ENCODE measurements at regions not wholly inside any gene's neighbourhood (a gene's known extent, or its start where the extent isn't known, plus 50 kb on each side); places are given as distances from the start of the nearest gene placed in this dataset.

DNA sequence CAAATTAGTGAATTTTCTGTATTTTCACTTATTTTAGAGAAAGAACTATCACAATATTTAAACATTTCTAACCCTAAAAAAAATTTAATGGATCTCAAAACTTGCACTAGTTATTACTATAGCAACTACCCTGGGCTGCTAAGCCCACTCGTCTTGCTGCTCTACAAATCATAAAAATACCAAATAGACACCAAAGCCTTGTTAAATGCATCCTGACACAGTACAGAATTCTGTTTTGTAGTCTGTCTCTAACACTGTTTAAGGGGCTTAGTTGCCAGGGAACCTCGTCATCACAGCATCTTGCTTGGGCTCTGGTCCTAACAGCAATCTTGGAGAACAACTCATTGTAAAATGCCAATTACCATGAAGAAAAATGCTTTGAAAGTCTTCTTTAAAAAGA lies 56.9 kb upstream of the MBOAT1 start (continued):
- TF ChIP-seq NANOG (IDR thresholded peaks at IDR 0.05; ENCODE audit: borderline replicate concordance) = no peak
- TF ChIP-seq, protein P1, sequence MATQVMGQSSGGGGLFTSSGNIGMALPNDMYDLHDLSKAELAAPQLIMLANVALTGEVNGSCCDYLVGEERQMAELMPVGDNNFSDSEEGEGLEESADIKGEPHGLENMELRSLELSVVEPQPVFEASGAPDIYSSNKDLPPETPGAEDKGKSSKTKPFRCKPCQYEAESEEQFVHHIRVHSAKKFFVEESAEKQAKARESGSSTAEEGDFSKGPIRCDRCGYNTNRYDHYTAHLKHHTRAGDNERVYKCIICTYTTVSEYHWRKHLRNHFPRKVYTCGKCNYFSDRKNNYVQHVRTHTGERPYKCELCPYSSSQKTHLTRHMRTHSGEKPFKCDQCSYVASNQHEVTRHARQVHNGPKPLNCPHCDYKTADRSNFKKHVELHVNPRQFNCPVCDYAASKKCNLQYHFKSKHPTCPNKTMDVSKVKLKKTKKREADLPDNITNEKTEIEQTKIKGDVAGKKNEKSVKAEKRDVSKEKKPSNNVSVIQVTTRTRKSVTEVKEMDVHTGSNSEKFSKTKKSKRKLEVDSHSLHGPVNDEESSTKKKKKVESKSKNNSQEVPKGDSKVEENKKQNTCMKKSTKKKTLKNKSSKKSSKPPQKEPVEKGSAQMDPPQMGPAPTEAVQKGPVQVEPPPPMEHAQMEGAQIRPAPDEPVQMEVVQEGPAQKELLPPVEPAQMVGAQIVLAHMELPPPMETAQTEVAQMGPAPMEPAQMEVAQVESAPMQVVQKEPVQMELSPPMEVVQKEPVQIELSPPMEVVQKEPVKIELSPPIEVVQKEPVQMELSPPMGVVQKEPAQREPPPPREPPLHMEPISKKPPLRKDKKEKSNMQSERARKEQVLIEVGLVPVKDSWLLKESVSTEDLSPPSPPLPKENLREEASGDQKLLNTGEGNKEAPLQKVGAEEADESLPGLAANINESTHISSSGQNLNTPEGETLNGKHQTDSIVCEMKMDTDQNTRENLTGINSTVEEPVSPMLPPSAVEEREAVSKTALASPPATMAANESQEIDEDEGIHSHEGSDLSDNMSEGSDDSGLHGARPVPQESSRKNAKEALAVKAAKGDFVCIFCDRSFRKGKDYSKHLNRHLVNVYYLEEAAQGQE (IDR thresholded peaks at IDR 0.05; ENCODE audit: unreplicated experiment) = no peak
- no peak for TF ChIP-seq EZH2phosphoT487 (IDR thresholded peaks at IDR 0.05; ENCODE audit: unreplicated experiment)
- TF ChIP-seq ZNF331 (CRISPR knock-in tag; IDR thresholded peaks at IDR 0.05; ENCODE audit: low read depth) = no peak
- no peak for TF ChIP-seq CREB1 (CRISPR knock-in tag; IDR thresholded peaks at IDR 0.05; ENCODE audit: low read depth)
- TF ChIP-seq, protein P2, sequence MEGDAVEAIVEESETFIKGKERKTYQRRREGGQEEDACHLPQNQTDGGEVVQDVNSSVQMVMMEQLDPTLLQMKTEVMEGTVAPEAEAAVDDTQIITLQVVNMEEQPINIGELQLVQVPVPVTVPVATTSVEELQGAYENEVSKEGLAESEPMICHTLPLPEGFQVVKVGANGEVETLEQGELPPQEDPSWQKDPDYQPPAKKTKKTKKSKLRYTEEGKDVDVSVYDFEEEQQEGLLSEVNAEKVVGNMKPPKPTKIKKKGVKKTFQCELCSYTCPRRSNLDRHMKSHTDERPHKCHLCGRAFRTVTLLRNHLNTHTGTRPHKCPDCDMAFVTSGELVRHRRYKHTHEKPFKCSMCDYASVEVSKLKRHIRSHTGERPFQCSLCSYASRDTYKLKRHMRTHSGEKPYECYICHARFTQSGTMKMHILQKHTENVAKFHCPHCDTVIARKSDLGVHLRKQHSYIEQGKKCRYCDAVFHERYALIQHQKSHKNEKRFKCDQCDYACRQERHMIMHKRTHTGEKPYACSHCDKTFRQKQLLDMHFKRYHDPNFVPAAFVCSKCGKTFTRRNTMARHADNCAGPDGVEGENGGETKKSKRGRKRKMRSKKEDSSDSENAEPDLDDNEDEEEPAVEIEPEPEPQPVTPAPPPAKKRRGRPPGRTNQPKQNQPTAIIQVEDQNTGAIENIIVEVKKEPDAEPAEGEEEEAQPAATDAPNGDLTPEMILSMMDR (conservative IDR thresholded peaks at IDR 0.05; ENCODE audit: low read depth in 2 of 2) = no peak
- no peak for TF ChIP-seq STAT1 (IDR thresholded peaks at IDR 0.05; ENCODE audit: unreplicated experiment)
- TF ChIP-seq ZNF114 (CRISPR knock-in tag; IDR thresholded peaks at IDR 0.05) = no peak
- TF ChIP-seq JUNB (IDR thresholded peaks at IDR 0.05; ENCODE audit: unreplicated experiment) = no peak

DNA sequence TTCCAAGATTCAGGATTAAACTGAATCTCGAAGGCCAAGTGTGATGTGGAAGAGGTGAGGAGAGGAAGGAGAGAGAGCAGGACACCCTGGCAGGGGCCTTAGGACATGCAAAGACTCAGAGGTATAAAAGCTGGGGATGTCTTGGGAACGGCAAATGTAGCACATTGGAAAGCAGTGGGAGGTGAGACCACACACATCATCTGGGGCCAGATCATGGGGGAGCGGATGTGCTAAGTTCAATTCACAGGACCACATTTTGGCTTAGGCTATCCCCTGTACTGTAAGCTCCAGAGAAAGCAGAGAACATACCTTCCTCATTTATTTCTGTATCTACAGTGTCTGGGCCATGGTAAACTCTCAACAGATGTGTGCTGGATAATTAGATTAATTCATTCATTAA lies 59.5 kb upstream of the MBOAT1 start:
- Mint-ChIP-seq H3K4me1 (peaks cover 4% of the 10 kb centered on the region; the same call in 2 of the 3 replicates), H3K9me3 (no peaks in the 10 kb centered on the region), H3K27me3 (ENCODE audit: insufficient read depth, low read depth, poor library complexity) (peaks cover 2% of the 10 kb centered on the region), H3K36me3 (ENCODE audit: low read depth) (no peaks in the 10 kb centered on the region), H3K27ac (no peak overlapping the region), H3K4me3 (no peak overlapping the region)
- H3K4me1 ChIP-seq (ENCODE audit: insufficient read depth) = no peaks in the 10 kb centered on the region
- no peak for ATAC-seq
- H3K27ac ChIP-seq (ENCODE audit: low read depth) = no peak overlapping the region
- no peak for DNase-seq (ENCODE audit: low spot score)
- no peak overlapping the region for H3K4me3 ChIP-seq
- H3K4me2 ChIP-seq = no peak overlapping the region
- no peaks in the 10 kb centered on the region for H3K79me2 ChIP-seq (replicated peaks; ENCODE audit: insufficient read depth)
- H2AFZ ChIP-seq = no peak overlapping the region
- H4K20me1 ChIP-seq (replicated peaks; ENCODE audit: insufficient read depth) = no peaks in the 10 kb centered on the region
- no peaks in the 10 kb centered on the region for H3K36me3 ChIP-seq (ENCODE audit: insufficient read depth)
- H3K9me2 ChIP-seq (ENCODE audit: insufficient read depth) = peaks cover 10% of the 10 kb centered on the region; the same call in 1 of the 2 replicates
- no peaks in the 10 kb centered on the region for H3F3A ChIP-seq (replicated peaks; ENCODE audit: low read depth)
- no peaks in the 10 kb centered on the region for H3K27me3 ChIP-seq (ENCODE audit: insufficient read depth)
- TF ChIP-seq, protein P3, sequence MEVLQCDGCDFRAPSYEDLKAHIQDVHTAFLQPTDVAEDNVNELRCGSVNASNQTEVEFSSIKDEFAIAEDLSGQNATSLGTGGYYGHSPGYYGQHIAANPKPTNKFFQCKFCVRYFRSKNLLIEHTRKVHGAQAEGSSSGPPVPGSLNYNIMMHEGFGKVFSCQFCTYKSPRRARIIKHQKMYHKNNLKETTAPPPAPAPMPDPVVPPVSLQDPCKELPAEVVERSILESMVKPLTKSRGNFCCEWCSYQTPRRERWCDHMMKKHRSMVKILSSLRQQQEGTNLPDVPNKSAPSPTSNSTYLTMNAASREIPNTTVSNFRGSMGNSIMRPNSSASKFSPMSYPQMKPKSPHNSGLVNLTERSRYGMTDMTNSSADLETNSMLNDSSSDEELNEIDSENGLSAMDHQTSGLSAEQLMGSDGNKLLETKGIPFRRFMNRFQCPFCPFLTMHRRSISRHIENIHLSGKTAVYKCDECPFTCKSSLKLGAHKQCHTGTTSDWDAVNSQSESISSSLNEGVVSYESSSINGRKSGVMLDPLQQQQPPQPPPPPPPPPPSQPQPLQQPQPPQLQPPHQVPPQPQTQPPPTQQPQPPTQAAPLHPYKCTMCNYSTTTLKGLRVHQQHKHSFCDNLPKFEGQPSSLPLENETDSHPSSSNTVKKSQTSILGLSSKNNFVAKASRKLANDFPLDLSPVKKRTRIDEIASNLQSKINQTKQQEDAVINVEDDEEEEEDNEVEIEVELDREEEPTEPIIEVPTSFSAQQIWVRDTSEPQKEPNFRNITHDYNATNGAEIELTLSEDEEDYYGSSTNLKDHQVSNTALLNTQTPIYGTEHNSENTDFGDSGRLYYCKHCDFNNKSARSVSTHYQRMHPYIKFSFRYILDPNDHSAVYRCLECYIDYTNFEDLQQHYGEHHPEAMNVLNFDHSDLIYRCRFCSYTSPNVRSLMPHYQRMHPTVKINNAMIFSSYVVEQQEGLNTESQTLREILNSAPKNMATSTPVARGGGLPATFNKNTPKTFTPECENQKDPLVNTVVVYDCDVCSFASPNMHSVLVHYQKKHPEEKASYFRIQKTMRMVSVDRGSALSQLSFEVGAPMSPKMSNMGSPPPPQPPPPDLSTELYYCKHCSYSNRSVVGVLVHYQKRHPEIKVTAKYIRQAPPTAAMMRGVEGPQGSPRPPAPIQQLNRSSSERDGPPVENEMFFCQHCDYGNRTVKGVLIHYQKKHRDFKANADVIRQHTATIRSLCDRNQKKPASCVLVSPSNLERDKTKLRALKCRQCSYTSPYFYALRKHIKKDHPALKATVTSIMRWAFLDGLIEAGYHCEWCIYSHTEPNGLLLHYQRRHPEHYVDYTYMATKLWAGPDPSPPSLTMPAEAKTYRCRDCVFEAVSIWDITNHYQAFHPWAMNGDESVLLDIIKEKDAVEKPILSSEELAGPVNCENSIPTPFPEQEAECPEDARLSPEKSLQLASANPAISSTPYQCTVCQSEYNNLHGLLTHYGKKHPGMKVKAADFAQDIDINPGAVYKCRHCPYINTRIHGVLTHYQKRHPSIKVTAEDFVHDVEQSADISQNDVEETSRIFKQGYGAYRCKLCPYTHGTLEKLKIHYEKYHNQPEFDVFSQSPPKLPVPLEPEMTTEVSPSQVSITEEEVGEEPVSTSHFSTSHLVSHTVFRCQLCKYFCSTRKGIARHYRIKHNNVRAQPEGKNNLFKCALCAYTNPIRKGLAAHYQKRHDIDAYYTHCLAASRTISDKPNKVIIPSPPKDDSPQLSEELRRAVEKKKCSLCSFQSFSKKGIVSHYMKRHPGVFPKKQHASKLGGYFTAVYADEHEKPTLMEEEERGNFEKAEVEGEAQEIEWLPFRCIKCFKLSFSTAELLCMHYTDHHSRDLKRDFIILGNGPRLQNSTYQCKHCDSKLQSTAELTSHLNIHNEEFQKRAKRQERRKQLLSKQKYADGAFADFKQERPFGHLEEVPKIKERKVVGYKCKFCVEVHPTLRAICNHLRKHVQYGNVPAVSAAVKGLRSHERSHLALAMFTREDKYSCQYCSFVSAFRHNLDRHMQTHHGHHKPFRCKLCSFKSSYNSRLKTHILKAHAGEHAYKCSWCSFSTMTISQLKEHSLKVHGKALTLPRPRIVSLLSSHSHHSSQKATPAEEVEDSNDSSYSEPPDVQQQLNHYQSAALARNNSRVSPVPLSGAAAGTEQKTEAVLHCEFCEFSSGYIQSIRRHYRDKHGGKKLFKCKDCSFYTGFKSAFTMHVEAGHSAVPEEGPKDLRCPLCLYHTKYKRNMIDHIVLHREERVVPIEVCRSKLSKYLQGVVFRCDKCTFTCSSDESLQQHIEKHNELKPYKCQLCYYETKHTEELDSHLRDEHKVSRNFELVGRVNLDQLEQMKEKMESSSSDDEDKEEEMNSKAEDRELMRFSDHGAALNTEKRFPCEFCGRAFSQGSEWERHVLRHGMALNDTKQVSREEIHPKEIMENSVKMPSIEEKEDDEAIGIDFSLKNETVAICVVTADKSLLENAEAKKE (CRISPR knock-in tag; IDR thresholded peaks at IDR 0.05) = no peak
- no peak for TF ChIP-seq EZH2phosphoT487 (IDR thresholded peaks at IDR 0.05; ENCODE audit: unreplicated experiment)
- no peak for TF ChIP-seq CREB1 (CRISPR knock-in tag; IDR thresholded peaks at IDR 0.05; ENCODE audit: low read depth)
- TF ChIP-seq, protein P1 (IDR thresholded peaks at IDR 0.05; ENCODE audit: unreplicated experiment) = no peak
- TF ChIP-seq POLR2AphosphoS5 (IDR thresholded peaks at IDR 0.05; ENCODE audit: low read depth) = no peak
